AG04449 (cell line): ENCODE measurements at regions not wholly inside any gene's neighbourhood (a gene's known extent, or its start where the extent isn't known, plus 50 kb on each side); places are given as distances from the start of the nearest gene placed in this dataset.

Experiments used
- CTCF ChIA-PET: fragments of 350-600 bp; formaldehyde crosslinking; extraction: SDS; loops from one replicate; lab custom pipeline; 2021; ENCODE audit warnings: antibody characterized with exemption; lab: Yijun Ruan, JAX
- POLR2A ChIA-PET: fragments of 400-600, 350-600 bp; formaldehyde crosslinking; extraction: SDS; loops from one replicate; lab custom pipeline; 2020; ENCODE audit warnings: antibody characterized with exemption, inconsistent platforms; lab: Yijun Ruan, JAX
- DNase-seq: peaks from one replicate; pipeline ENCODE4 v3.0.0-alpha.2; 2010; ENCODE audit warnings: low read depth, low spot score
- H3K4me3 ChIP-seq: 2 replicates; pipeline ENCODE4 v1.5.1; 2011; ENCODE audit warnings: low read depth, mild to moderate bottlenecking, control low read depth, low read length
- CTCF ChIP-seq: IDR thresholded peaks from one replicate; pipeline ENCODE4 v1.5.1; 2011; ENCODE audit warnings: mild to moderate bottlenecking, moderate library complexity, low read length, control low read depth, inconsistent platforms; ENCODE audit not compliant: insufficient read depth; ENCODE audit errors: missing control alignments

DNA sequence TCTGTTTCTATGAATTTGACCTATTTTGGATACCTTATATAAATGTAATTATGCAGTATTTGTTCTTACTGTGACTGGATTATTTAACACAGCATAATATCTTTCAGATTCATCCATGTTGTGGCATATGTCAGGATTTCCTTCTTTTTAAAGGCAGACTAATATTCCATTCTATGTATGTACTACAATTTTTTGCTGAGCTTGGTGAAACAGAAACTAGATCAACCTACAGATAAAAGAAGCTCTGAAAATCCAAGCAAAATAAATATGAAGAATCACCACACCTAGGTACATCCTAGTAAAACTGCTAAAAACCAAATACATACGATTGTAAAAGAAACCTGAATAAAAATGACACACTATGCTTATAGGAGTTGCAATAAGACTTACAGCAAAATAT, 300.5 kb downstream of the HTR7 start:
- DNase-seq = no peak
- CTCF ChIA-PET = no interaction called here
- POLR2A ChIA-PET = no interaction called here
- TF ChIP-seq CTCF = no peak
- H3K4me3 ChIP-seq = no peak overlapping the region

GRCh38 chr10:90560331-90560730, 297.5 kb downstream of the HTR7 start:
- POLR2A ChIA-PET = no interaction called here
- CTCF ChIA-PET = no interaction called here
- H3K4me3 ChIP-seq = no peak overlapping the region
- no peak for TF ChIP-seq CTCF
- no peak for DNase-seq

DNA sequence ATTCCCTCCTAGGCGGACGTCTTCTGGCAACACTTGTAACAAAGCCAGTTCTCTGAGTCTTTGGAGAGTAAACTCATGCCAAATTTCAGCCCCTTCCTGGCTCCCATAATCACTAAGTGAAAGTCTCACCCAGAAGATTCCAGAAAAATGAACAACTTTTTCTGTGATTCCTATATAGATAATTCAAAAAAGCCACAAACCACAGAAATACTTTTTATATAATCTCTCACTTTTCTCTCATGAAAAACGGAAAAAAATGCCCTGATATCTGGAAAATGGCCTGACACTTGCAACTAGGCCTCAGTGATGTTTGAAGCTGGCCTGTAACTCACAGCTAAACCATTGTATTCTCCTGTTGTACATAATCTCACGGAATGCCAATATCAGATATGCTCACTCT, 296.2 kb downstream of the HTR7 start:
- DNase-seq = no peak
- ChIA-PET POLR2A (no interaction called here), CTCF (no interaction called here)
- no peak overlapping the region for H3K4me3 ChIP-seq
- no peak for TF ChIP-seq CTCF

DNA sequence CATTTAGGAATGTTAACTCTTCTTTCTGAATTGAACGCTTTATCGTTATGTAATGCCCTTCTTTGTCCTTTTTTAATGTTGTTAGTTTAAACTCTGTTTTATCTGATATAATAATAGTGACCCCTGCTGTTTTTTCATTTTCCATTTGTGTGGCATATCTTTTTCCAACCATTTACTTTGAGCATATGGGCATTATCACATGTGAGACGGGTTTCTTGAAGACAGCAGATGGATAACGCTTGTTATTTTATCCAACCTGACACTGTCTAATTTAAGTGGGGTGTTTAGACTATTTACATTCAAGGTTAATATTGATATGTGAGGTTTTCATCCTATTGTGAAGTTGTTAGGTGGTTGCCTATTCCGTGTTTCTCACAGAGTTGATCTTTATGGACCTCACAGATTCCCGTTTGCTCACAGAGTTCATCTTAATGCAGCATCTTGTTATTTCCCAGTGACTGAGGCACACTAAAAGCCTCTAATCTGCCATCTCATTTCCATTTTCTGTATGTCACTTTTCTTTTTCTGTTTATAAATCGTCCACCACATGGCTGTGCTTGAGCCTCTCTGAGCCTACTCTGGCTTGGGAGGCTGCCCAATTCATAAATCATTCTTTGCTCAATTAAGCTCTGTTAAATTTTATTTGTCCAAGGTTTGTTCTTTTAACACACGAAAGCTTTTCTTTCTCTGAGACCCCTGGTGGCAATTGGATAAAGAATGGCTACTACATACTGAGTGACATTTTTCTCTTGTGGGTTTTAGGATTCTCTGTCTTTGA, 286.2 kb downstream of the HTR7 start:
- POLR2A ChIA-PET = no interaction called here

GRCh38 chr10:90575125-90575524, 282.7 kb downstream of the HTR7 start:
- DNase-seq = no peak
- H3K4me3 ChIP-seq = no peak overlapping the region
- TF ChIP-seq CTCF = no peak
- POLR2A ChIA-PET = no interaction called here
- CTCF ChIA-PET = no interaction called here

More for the DNA sequence above, 286.2 kb downstream of the HTR7 start:
- DNase-seq = no peak
- no peak overlapping the region for H3K4me3 ChIP-seq
- CTCF ChIA-PET = no interaction called here
- TF ChIP-seq CTCF = no peak

- H3K4me3 ChIP-seq = no peak overlapping the region
- DNase-seq = no peak
- ChIA-PET POLR2A (no interaction called here), CTCF (no interaction called here)
- TF ChIP-seq CTCF = no peak
Observed at GRCh38 chr10:90577569-90577968, 280.3 kb downstream of the HTR7 start.
